Gastrocnemius medialis (tissue), 4 donors: ENCODE measurements at regions not wholly inside any gene's neighbourhood (a gene's known extent, or its start where the extent isn't known, plus 50 kb on each side); places are given as distances from the start of the nearest gene placed in this dataset.

Experiments used
- ATAC-seq, 2 donors: fragments of 150-250 bp; one replicate each; pipeline ENCODE4 v1.9.1; 2016
- DNase-seq, 2 donors: peaks; one replicate each; pipeline ENCODE4 v3.0.0-alpha.2; 2019
- H3K27ac ChIP-seq, 4 donors: fragments of 200-600 bp; sonication (generic); 1 replicate in 1 of 4; 2 replicates in 3 of 4; pipeline ENCODE4 v1.5.1; 2016 to 2018; ENCODE audit warnings: mild to moderate bottlenecking in 2 of 4, moderate library complexity in 1 of 4
- H3K27me3 ChIP-seq, 3 donors: fragments of 200-600 bp; sonication (generic) in 2 of 3; 1 replicate in 1 of 3; 2 replicates in 2 of 3; pipeline versions ENCODE4 v1.5.1 to v1.6.0; 2016 to 2019; ENCODE audit warnings: mild to moderate bottlenecking in 1 of 3, moderate library complexity in 1 of 3
- H3K36me3 ChIP-seq, 2 donors: fragments of 200-600 bp; sonication (generic) in 1 of 2; one replicate each; pipeline ENCODE4 v1.5.1; 2017 to 2018
- H3K4me1 ChIP-seq, 2 donors: fragments of 200-600 bp; sonication (generic) in 1 of 2; one replicate each; pipeline ENCODE4 v1.5.1; 2016 to 2017; ENCODE audit warnings: mild to moderate bottlenecking in 2 of 2
- H3K4me3 ChIP-seq, 4 donors: fragments of 200-600 bp; sonication (generic) in 3 of 4; 1 replicate in 1 of 4; 2 replicates in 3 of 4; pipeline ENCODE4 v1.5.1; 2016 to 2019; ENCODE audit warnings: mild to moderate bottlenecking in 2 of 4
- H3K9me3 ChIP-seq, 3 donors: fragments of 200-600 bp; sonication (generic) in 2 of 3; 1 replicate in 1 of 3; 2 replicates in 2 of 3; pipeline ENCODE4 v1.5.1; 2016 to 2019
- POLR2A ChIP-seq, 2 donors: fragments of 450-650 bp; IDR thresholded peaks; one replicate each; pipeline ENCODE4 v1.6.1; 2017; ENCODE audit warnings: antibody characterized with exemption in 2 of 2, mild to moderate bottlenecking in 2 of 2, moderate library complexity in 2 of 2
- in situ Hi-C, 4 donors: fragments of 200-750 bp; cut with MboI; loops; one replicate each; pipeline versions ENCODE4 v1.15.0 to v1.8.0; 2017; ENCODE audit warnings: low sequenced_read_pairs in 4 of 4
- intact Hi-C: fragments of 100-400 bp; cut with DNase I; formaldehyde crosslinking; loops from one replicate; pipeline ENCODE4 v1.15.1; 2023; ENCODE audit warnings: low total_unique reads
- TF ChIP-seq, protein P1 (sequence below), 5 experiments: fragments of 450-650 bp in 3 of 5; fragments of 200-600 bp in 2 of 5; sonication (generic) in 2 of 5; IDR thresholded peaks in 4 of 5; conservative IDR thresholded peaks in 1 of 5; 1 replicate in 4 of 5; 2 replicates in 1 of 5; pipeline ENCODE4 v1.5.1; 2016 to 2019; ENCODE audit warnings: antibody characterized with exemption in 5 of 5, mild to moderate bottlenecking in 3 of 5, moderate library complexity in 3 of 5

DNA sequence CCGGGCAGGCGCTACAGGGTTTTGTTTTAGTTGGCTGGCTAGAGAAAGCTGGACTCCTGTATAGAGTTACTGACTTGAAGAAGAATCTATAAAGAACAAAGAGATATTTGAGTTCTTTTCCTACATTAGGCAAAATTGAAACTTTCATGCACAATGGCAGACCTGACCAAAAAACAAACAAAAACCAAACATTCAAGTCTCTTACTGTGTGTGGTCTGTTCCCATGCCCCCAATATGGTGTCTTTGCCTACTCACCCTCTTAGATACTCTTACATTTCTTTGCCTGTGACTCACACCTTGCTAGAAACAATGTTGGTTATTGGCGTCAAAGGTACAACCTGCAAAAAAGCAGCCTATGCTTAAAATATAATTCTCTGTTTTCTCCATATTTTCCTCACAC lies 109.5 kb upstream of the TMC3 start:
- no peak for ATAC-seq

DNA sequence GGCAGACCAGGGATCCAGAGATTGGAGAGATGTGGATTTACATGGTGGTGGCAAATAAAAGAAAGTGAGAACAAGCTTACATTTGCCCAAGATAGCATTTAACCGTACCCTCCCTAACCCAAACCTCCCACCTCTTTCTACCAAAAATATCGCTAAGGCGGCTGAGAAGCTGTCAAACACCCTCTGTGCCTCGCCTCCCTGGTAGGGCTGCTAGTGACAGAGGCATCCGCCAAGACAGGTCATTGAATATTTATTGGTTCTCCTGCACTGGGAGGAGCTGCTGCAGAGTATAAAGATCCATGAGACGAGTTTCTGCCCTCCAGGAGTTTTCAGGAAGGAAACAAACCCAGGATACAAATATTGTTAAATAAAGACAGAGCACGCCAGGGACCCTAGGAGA lies 107.3 kb upstream of the TMC3 start:
- ATAC-seq = no peak
- no peaks in the 10 kb centered on the region for H3K9me3 ChIP-seq
- H3K36me3 ChIP-seq = no peaks in the 10 kb centered on the region
- DNase-seq = no peak
- H3K27ac ChIP-seq = no peak overlapping the region
- intact Hi-C loops (loop anchor here (1.0 to 2.0 kb wide), 2 partner anchors 659 to 717 kb away; no protein-coding TSS in a partner anchor), in situ Hi-C loops (loop anchor here in 3 of 4 donors (10.0 to 25.0 kb wide), 2 partner anchors 573 to 581 kb away; no protein-coding TSS in a partner anchor)
- no peaks in the 10 kb centered on the region for H3K4me1 ChIP-seq
- H3K27me3 ChIP-seq = no peaks in the 10 kb centered on the region
- no peak overlapping the region for H3K4me3 ChIP-seq
- TF ChIP-seq, protein P1, sequence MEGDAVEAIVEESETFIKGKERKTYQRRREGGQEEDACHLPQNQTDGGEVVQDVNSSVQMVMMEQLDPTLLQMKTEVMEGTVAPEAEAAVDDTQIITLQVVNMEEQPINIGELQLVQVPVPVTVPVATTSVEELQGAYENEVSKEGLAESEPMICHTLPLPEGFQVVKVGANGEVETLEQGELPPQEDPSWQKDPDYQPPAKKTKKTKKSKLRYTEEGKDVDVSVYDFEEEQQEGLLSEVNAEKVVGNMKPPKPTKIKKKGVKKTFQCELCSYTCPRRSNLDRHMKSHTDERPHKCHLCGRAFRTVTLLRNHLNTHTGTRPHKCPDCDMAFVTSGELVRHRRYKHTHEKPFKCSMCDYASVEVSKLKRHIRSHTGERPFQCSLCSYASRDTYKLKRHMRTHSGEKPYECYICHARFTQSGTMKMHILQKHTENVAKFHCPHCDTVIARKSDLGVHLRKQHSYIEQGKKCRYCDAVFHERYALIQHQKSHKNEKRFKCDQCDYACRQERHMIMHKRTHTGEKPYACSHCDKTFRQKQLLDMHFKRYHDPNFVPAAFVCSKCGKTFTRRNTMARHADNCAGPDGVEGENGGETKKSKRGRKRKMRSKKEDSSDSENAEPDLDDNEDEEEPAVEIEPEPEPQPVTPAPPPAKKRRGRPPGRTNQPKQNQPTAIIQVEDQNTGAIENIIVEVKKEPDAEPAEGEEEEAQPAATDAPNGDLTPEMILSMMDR (IDR thresholded peaks at IDR 0.05 in 4 of 5, conservative IDR thresholded peaks at IDR 0.05 in 1 of 5) = no peak
- TF ChIP-seq POLR2A (IDR thresholded peaks at IDR 0.05) = no peak

More for the DNA sequence above, 109.5 kb upstream of the TMC3 start:
- no peak overlapping the region for H3K4me3 ChIP-seq
- H3K27ac ChIP-seq = no peak overlapping the region
- TF ChIP-seq POLR2A (IDR thresholded peaks at IDR 0.05) = no peak
- TF ChIP-seq, protein P1 (IDR thresholded peaks at IDR 0.05 in 4 of 5, conservative IDR thresholded peaks at IDR 0.05 in 1 of 5) = no peak
- H3K36me3 ChIP-seq = no peaks in the 10 kb centered on the region
- DNase-seq = no peak
- intact Hi-C loops (no loop called here), in situ Hi-C loops (loop anchor here in 3 of 4 donors (10.0 to 25.0 kb wide), 2 partner anchors 571 to 579 kb away; no protein-coding TSS in a partner anchor)
- H3K4me1 ChIP-seq = no peaks in the 10 kb centered on the region
- no peaks in the 10 kb centered on the region for H3K9me3 ChIP-seq
- no peaks in the 10 kb centered on the region for H3K27me3 ChIP-seq

DNA sequence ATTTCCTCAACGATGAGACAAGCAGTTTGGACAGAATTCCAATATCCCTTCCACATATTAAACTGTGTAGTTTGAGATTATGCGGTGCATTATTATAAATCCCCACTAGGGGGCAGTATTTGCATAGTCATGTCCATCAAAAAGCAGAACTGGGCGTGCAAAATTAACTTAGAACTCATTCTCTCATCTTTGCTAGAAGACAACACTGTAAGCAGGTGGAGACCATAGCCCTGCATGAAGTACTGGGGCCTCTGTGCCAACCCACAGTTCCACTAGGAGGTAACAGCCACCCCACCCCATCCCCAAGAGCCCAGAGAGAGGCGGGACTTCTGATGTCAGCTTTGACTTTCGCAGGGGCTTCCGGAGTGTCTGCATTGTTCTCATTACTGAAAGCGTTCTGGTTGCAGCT lies 106.6 kb upstream of the TMC3 start:
- H3K9me3 ChIP-seq = no peaks in the 10 kb centered on the region
- TF ChIP-seq, protein P1 (IDR thresholded peaks at IDR 0.05 in 4 of 5, conservative IDR thresholded peaks at IDR 0.05 in 1 of 5) = peak; percentile 69 to 85 (median 82)
- no peak for TF ChIP-seq POLR2A (IDR thresholded peaks at IDR 0.05)
- no peaks in the 10 kb centered on the region for H3K27me3 ChIP-seq
- in situ Hi-C loops (loop anchor here in 3 of 4 donors (10.0 to 25.0 kb wide), 2 partner anchors 574 to 582 kb away; no protein-coding TSS in a partner anchor), intact Hi-C loops (loop anchor here (1.0 to 2.0 kb wide), 3 partner anchors 567 to 718 kb away; no protein-coding TSS in a partner anchor)
- H3K27ac ChIP-seq = no peak overlapping the region
- H3K4me3 ChIP-seq = no peak overlapping the region
- H3K4me1 ChIP-seq = no peaks in the 10 kb centered on the region
- ATAC-seq = peak; percentile 52 to 75
- no peak for DNase-seq
- H3K36me3 ChIP-seq = no peaks in the 10 kb centered on the region

DNA sequence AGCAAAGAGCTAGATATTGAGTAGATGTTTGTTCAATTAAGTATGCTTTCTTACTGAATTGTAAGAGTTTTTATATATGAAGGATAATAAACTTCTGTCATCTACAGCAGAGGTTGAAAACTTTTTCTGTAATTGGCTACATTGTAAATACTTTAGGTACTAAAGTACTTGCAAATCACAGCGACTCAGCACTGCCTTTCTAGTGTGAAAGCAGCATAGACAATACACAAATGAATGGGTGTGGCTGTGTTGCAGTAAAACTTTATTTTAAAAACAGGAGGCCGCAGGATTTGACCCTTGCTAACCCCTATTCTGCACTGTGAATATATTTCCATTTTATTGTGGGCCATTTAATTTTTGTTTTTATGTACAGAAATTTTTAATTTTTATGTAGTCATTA lies 104.3 kb upstream of the TMC3 start:
- no peaks in the 10 kb centered on the region for H3K27me3 ChIP-seq
- in situ Hi-C loops = loop anchor here in 2 of 4 donors (10.0 to 25.0 kb wide), 2 partner anchors 584 to 726 kb away; no protein-coding TSS in a partner anchor
- no peaks in the 10 kb centered on the region for H3K36me3 ChIP-seq
- TF ChIP-seq POLR2A (IDR thresholded peaks at IDR 0.05) = no peak
- TF ChIP-seq, protein P1 (IDR thresholded peaks at IDR 0.05 in 4 of 5, conservative IDR thresholded peaks at IDR 0.05 in 1 of 5) = no peak
- intact Hi-C loops = no loop called here
- H3K27ac ChIP-seq = no peak overlapping the region
- DNase-seq (no peak), ATAC-seq (no peak)
- no peaks in the 10 kb centered on the region for H3K9me3 ChIP-seq
- H3K4me1 ChIP-seq = no peaks in the 10 kb centered on the region
- H3K4me3 ChIP-seq = no peak overlapping the region
